Fibroblast of lung (primary cell): ENCODE measurements at regions not wholly inside any gene's neighbourhood (a gene's known extent, or its start where the extent isn't known, plus 50 kb on each side); places are given as distances from the start of the nearest gene placed in this dataset.

ENCODE experiments used
- EZH2 ChIP-seq: IDR thresholded peaks from 2 replicates; pipeline ENCODE4 v1.5.1; 2012; ENCODE audit warnings: low read length, control low read depth, mild to moderate bottlenecking; ENCODE audit errors: missing control alignments
- TF ChIP-seq, protein P1 (sequence below), 2 donors: IDR thresholded peaks in 1 of 2; conservative IDR thresholded peaks in 1 of 2; 1 replicate in 1 of 2; 2 replicates in 1 of 2; pipeline ENCODE4 v1.5.1; 2011 to 2012; ENCODE audit warnings: low read length in 2 of 2, control low read depth in 1 of 2, inconsistent platforms in 1 of 2, low read depth in 1 of 2, mild to moderate bottlenecking in 1 of 2

DNA sequence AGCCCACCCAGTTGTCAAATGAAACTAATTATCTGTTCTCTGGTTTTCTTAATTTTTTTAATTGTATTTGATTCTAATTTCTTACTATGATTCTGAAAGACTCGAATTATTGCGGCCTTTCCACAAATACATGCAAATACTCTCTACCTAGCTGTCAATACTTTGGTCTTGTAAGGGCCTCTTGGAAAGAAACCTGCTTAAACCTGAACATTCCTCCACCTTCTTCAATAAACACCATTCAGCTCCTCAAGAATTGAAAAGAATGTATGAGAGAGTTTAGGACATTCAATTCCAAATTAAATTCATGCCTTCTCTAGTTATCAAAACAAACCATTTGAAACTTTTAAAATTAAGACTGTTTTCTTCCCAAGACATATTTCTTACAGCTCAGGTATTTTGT lies 385.9 kb upstream of the NOCT start:
- TF ChIP-seq, protein P1, sequence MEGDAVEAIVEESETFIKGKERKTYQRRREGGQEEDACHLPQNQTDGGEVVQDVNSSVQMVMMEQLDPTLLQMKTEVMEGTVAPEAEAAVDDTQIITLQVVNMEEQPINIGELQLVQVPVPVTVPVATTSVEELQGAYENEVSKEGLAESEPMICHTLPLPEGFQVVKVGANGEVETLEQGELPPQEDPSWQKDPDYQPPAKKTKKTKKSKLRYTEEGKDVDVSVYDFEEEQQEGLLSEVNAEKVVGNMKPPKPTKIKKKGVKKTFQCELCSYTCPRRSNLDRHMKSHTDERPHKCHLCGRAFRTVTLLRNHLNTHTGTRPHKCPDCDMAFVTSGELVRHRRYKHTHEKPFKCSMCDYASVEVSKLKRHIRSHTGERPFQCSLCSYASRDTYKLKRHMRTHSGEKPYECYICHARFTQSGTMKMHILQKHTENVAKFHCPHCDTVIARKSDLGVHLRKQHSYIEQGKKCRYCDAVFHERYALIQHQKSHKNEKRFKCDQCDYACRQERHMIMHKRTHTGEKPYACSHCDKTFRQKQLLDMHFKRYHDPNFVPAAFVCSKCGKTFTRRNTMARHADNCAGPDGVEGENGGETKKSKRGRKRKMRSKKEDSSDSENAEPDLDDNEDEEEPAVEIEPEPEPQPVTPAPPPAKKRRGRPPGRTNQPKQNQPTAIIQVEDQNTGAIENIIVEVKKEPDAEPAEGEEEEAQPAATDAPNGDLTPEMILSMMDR (conservative IDR thresholded peaks at IDR 0.05 in 1 of 2, IDR thresholded peaks at IDR 0.05 in 1 of 2; ENCODE audit: low read depth in 1 of 2, low read length in 2 of 2), result no peak
- no peak for TF ChIP-seq EZH2
